Right cardiac atrium (tissue), 5 donors: ENCODE measurements at regions not wholly inside any gene's neighbourhood (a gene's known extent, or its start where the extent isn't known, plus 50 kb on each side); places are given as distances from the start of the nearest gene placed in this dataset.

ENCODE experiments used
- ATAC-seq, 2 donors: fragments of 200-7000 bp; cut with Tn5 transposase; one replicate each; pipeline versions ENCODE4 v1.8.0 to v1.9.1; 2020; ENCODE audit warnings: moderate library complexity in 2 of 2, mild to moderate bottlenecking in 1 of 2
- DNase-seq, 3 donors: peaks; one replicate each; pipeline ENCODE4 v3.0.0-alpha.2; 2020
- H3K27ac ChIP-seq: one replicate; pipeline ENCODE4 v1.5.1; 2013; ENCODE audit warnings: mild to moderate bottlenecking, low read length, control low read depth, moderate library complexity
- H3K27me3 ChIP-seq: one replicate; pipeline ENCODE4 v1.6.1; 2013; ENCODE audit not compliant: control insufficient read depth, insufficient read depth
- H3K4me1 ChIP-seq: one replicate; pipeline ENCODE4 v1.6.1; 2013; ENCODE audit warnings: low read length; ENCODE audit not compliant: control insufficient read depth, insufficient read depth
- H3K4me3 ChIP-seq: one replicate; pipeline ENCODE4 v1.5.1; 2013; ENCODE audit warnings: low read length, control low read depth
- H3K9me3 ChIP-seq: one replicate; pipeline ENCODE4 v1.6.1; 2013; ENCODE audit warnings: low read length; ENCODE audit not compliant: control insufficient read depth
- WGBS: extraction: QIAGEN DNeasy Blood & Tissue Kit; methylation state at CpG from one replicate; pipeline ENCODE4 v1.1.7; 2013; 5-methylcytosine and 5-hydroxymethylcytosine counted together
- intact Hi-C, 4 donors: fragments of 100-400 bp; cut with DNase I; formaldehyde crosslinking; loops; one replicate each; pipeline versions ENCODE4 v1.11.0 to v1.14.0; 2022 to 2023
- donor health status: healthy with polysubstance abuse.
- donor health status: DM: no; HTN: yes; CAD: no.
- donor health status: DM: no; HTN: no; CAD: no.
- donor health status: DM: no; HTN: yes; CAD: no; lungs with severe emphysema.
- donor health status: DM: yes; HTN: yes; CAD: no.

- ATAC-seq (no peak), DNase-seq (no peak)
- WGBS, result 59% methylated on average over 1 of the region's 1 CpG
- intact Hi-C loops, result loop anchor here in 2 of 4 donors (5.0 kb wide), 1 partner anchor 213 kb away; no protein-coding TSS in a partner anchor
- Histone ChIP-seq H3K9me3 (no peaks in the 10 kb centered on the region), H3K27ac (no peak overlapping the region), H3K4me3 (no peak overlapping the region), H3K27me3 (no peaks in the 10 kb centered on the region), H3K4me1 (no peaks in the 10 kb centered on the region)
Measured at GRCh38 chr3:150180334-150180733, 209.6 kb upstream of the PFN2 start.

GRCh38 chr3:150179330-150179729 is 208.6 kb upstream of the PFN2 start:
- H3K27me3 ChIP-seq, result no peaks in the 10 kb centered on the region
- intact Hi-C loops, result no loop called here
- H3K9me3 ChIP-seq, result no peaks in the 10 kb centered on the region
- no peak overlapping the region for H3K27ac ChIP-seq
- ATAC-seq (no peak), DNase-seq (no peak)
- no peak overlapping the region for H3K4me3 ChIP-seq
- WGBS, result 96% methylated on average over 1 of the region's 1 CpG
- no peaks in the 10 kb centered on the region for H3K4me1 ChIP-seq

GRCh38 chr3:150177673-150178381 is 207.1 kb upstream of the PFN2 start:
- Histone ChIP-seq H3K4me3 (no peak overlapping the region), H3K4me1 (no peaks in the 10 kb centered on the region), H3K27ac (no peak overlapping the region), H3K27me3 (no peaks in the 10 kb centered on the region), H3K9me3 (peaks cover 2% of the 10 kb centered on the region)
- DNase-seq (no peak), ATAC-seq (no peak)
- intact Hi-C loops, result no loop called here
- 91% methylated on average over 4 of the region's 4 CpGs for WGBS

GRCh38 chr3:150174179-150174578 is 203.5 kb upstream of the PFN2 start:
- WGBS, result 95% methylated on average over 1 of the region's 1 CpG
- Histone ChIP-seq H3K4me3 (no peak overlapping the region), H3K27ac (no peak overlapping the region), H3K27me3 (no peaks in the 10 kb centered on the region), H3K4me1 (no peaks in the 10 kb centered on the region), H3K9me3 (peaks cover 2% of the 10 kb centered on the region)
- intact Hi-C loops, result no loop called here
- ATAC-seq (no peak), DNase-seq (no peak)

- DNase-seq, result no peak
- no peaks in the 10 kb centered on the region for H3K4me1 ChIP-seq
- H3K27me3 ChIP-seq, result no peaks in the 10 kb centered on the region
- no peak overlapping the region for H3K27ac ChIP-seq
- intact Hi-C loops, result no loop called here
- H3K9me3 ChIP-seq, result peaks cover 2% of the 10 kb centered on the region
- 52% methylated on average over 2 of the region's 2 CpGs for WGBS
- ATAC-seq, result no peak
- H3K4me3 ChIP-seq, result no peak overlapping the region
Measured at GRCh38 chr3:150172356-150172755, 201.7 kb upstream of the PFN2 start.

- no peak overlapping the region for H3K27ac ChIP-seq
- H3K27me3 ChIP-seq, result no peaks in the 10 kb centered on the region
- intact Hi-C loops, result no loop called here
- no peaks in the 10 kb centered on the region for H3K4me1 ChIP-seq
- WGBS, result 61% methylated on average over 6 of the region's 6 CpGs
- ATAC-seq, result peak in 1 of 2 donors; percentile 40
- no peak overlapping the region for H3K4me3 ChIP-seq
- peaks cover 2% of the 10 kb centered on the region for H3K9me3 ChIP-seq
- peak in 1 of 3 donors; percentile 41 for DNase-seq
Measured at GRCh38 chr3:150170852-150171520, 200.3 kb upstream of the PFN2 start.

GRCh38 chr3:150169330-150169940 is 198.7 kb upstream of the PFN2 start:
- DNase-seq (no peak), ATAC-seq (peak in 1 of 2 donors; percentile 63)
- no peak overlapping the region for H3K4me3 ChIP-seq
- intact Hi-C loops, result no loop called here
- 45% methylated on average over 5 of the region's 5 CpGs for whole genome bisulfite sequencing
- H3K27ac ChIP-seq, result peak overlapping the region; percentile 75
- no peaks in the 10 kb centered on the region for H3K4me1 ChIP-seq
- H3K27me3 ChIP-seq, result no peaks in the 10 kb centered on the region
- H3K9me3 ChIP-seq, result peaks cover 2% of the 10 kb centered on the region

GRCh38 chr3:150168698-150169097 is 198.0 kb upstream of the PFN2 start:
- Histone ChIP-seq H3K27me3 (no peaks in the 10 kb centered on the region), H3K27ac (peak overlapping the region; percentile 38), H3K9me3 (no peaks in the 10 kb centered on the region), H3K4me3 (no peak overlapping the region), H3K4me1 (no peaks in the 10 kb centered on the region)
- DNase-seq (peak; percentile 38 to 57 (median 47)), ATAC-seq (peak; percentile 93 to 94)
- intact Hi-C loops, result no loop called here
- 23% methylated on average over 2 of the region's 2 CpGs for WGBS

GRCh38 chr3:150165396-150166094 is 194.8 kb upstream of the PFN2 start:
- Histone ChIP-seq H3K4me3 (no peak overlapping the region), H3K27ac (no peak overlapping the region), H3K27me3 (no peaks in the 10 kb centered on the region), H3K4me1 (no peaks in the 10 kb centered on the region), H3K9me3 (no peaks in the 10 kb centered on the region)
- ATAC-seq (no peak), DNase-seq (no peak)
- intact Hi-C loops, result no loop called here

GRCh38 chr3:150161011-150161410 is 190.3 kb upstream of the PFN2 start:
- H3K27me3 ChIP-seq, result no peaks in the 10 kb centered on the region
- no peak for DNase-seq
- no peaks in the 10 kb centered on the region for H3K9me3 ChIP-seq
- WGBS, result 88% methylated on average over 3 of the region's 3 CpGs
- H3K4me3 ChIP-seq, result no peak overlapping the region
- H3K4me1 ChIP-seq, result no peaks in the 10 kb centered on the region
- H3K27ac ChIP-seq, result no peak overlapping the region
- intact Hi-C loops, result no loop called here
- no peak for ATAC-seq
